KMS-11 (cell line): ENCODE measurements at regions not wholly inside any gene's neighbourhood (a gene's known extent, or its start where the extent isn't known, plus 50 kb on each side); places are given as distances from the start of the nearest gene placed in this dataset.

ENCODE experiments used
- H2AFZ ChIP-seq: fragments of 200-600 bp; sonication (generic); 2 replicates; pipeline ENCODE4 v1.6.1; 2016; ENCODE audit warnings: antibody characterized with exemption, mixed run types, low read depth
- H3K27ac ChIP-seq: fragments of 200-600 bp; sonication (generic); 2 replicates; pipeline ENCODE4 v1.6.1; 2016; ENCODE audit warnings: mild to moderate bottlenecking, mixed run types
- H3K27me3 ChIP-seq: fragments of 200-600 bp; sonication (generic); 2 replicates; pipeline ENCODE4 v1.6.1; 2017; ENCODE audit warnings: mild to moderate bottlenecking, low read depth, mixed run types, moderate library complexity; ENCODE audit not compliant: insufficient read depth
- H3K36me3 ChIP-seq: fragments of 200-600 bp; sonication (generic); 2 replicates; pipeline ENCODE4 v1.6.1; 2017; ENCODE audit warnings: mild to moderate bottlenecking, mixed run types; ENCODE audit not compliant: insufficient read depth
- H3K4me1 ChIP-seq: fragments of 200-600 bp; sonication (generic); 2 replicates; pipeline ENCODE4 v1.6.1; 2016; ENCODE audit warnings: mild to moderate bottlenecking, low read depth, mixed run types; ENCODE audit not compliant: poor library complexity, severe bottlenecking
- H3K4me2 ChIP-seq: fragments of 200-600 bp; sonication (generic); 2 replicates; pipeline ENCODE4 v1.7.0; 2016; ENCODE audit warnings: mild to moderate bottlenecking, mixed run types
- H3K4me3 ChIP-seq: fragments of 200-600 bp; sonication (generic); IDR thresholded peaks from 2 replicates; pipeline ENCODE4 v1.6.1; 2017; ENCODE audit warnings: low read depth, low read length, mixed read lengths; ENCODE audit not compliant: insufficient read depth
- H3K79me2 ChIP-seq: fragments of 200-600 bp; sonication (generic); 2 replicates; pipeline ENCODE4 v1.6.1; 2016; ENCODE audit warnings: low read depth, mixed run types; ENCODE audit not compliant: insufficient read depth
- H3K9ac ChIP-seq: fragments of 200-600 bp; sonication (generic); 2 replicates; pipeline ENCODE4 v1.6.1; 2016; ENCODE audit warnings: mild to moderate bottlenecking, mixed run types
- H4K20me1 ChIP-seq: fragments of 200-600 bp; sonication (generic); 2 replicates; pipeline ENCODE4 v1.6.1; 2016; ENCODE audit warnings: mild to moderate bottlenecking, mixed run types; ENCODE audit not compliant: insufficient read depth
- CTCF ChIP-seq: fragments of 200-600 bp; sonication (generic); conservative IDR thresholded peaks from 2 replicates; pipeline ENCODE4 v1.6.1; 2017; ENCODE audit warnings: low read depth, mild to moderate bottlenecking, antibody characterized with exemption, low read length, moderate library complexity, mixed read lengths

- no peak overlapping the region for H2AFZ ChIP-seq
Observed at GRCh38 chr13:23081220-23081619, 99.6 kb upstream of the SGCG start.

GRCh38 chr13:23081901-23082300 lies 98.9 kb upstream of the SGCG start:
- H3K4me2 ChIP-seq = no peak overlapping the region
- H3K27ac ChIP-seq = no peak overlapping the region
- no peaks in the 10 kb centered on the region for H3K27me3 ChIP-seq
- H3K4me3 ChIP-seq = no peak overlapping the region
- no peaks in the 10 kb centered on the region for H4K20me1 ChIP-seq
- H3K79me2 ChIP-seq = no peaks in the 10 kb centered on the region
- TF ChIP-seq CTCF = no peak
- H3K4me1 ChIP-seq = no peaks in the 10 kb centered on the region
- no peaks in the 10 kb centered on the region for H3K36me3 ChIP-seq
- H3K9ac ChIP-seq = no peak overlapping the region
- no peak overlapping the region for H2AFZ ChIP-seq

More at GRCh38 chr13:23081220-23081619, 99.6 kb upstream of the SGCG start:
- Histone ChIP-seq H4K20me1 (no peaks in the 10 kb centered on the region), H3K27ac (no peak overlapping the region), H3K36me3 (no peaks in the 10 kb centered on the region), H3K4me2 (no peak overlapping the region), H3K79me2 (no peaks in the 10 kb centered on the region), H3K4me3 (no peak overlapping the region), H3K4me1 (no peaks in the 10 kb centered on the region), H3K9ac (no peak overlapping the region), H3K27me3 (no peaks in the 10 kb centered on the region)
- no peak for TF ChIP-seq CTCF

- Histone ChIP-seq H4K20me1 (no peaks in the 10 kb centered on the region), H3K4me1 (no peaks in the 10 kb centered on the region), H3K27ac (no peak overlapping the region), H3K9ac (no peak overlapping the region), H2AFZ (no peak overlapping the region), H3K4me2 (no peak overlapping the region), H3K4me3 (no peak overlapping the region), H3K27me3 (no peaks in the 10 kb centered on the region), H3K79me2 (no peaks in the 10 kb centered on the region), H3K36me3 (no peaks in the 10 kb centered on the region)
- TF ChIP-seq CTCF = no peak
Observed at GRCh38 chr13:23086968-23087623, 93.7 kb upstream of the SGCG start.

- Histone ChIP-seq H3K4me3 (no peak overlapping the region), H3K4me1 (no peaks in the 10 kb centered on the region), H2AFZ (no peak overlapping the region), H3K27ac (no peak overlapping the region), H4K20me1 (no peaks in the 10 kb centered on the region), H3K79me2 (no peaks in the 10 kb centered on the region), H3K4me2 (no peak overlapping the region), H3K27me3 (no peaks in the 10 kb centered on the region), H3K9ac (no peak overlapping the region), H3K36me3 (no peaks in the 10 kb centered on the region)
- peak; percentile 58 for TF ChIP-seq CTCF
Observed at GRCh38 chr13:23087880-23088279, 92.9 kb upstream of the SGCG start.
